ENCODE measurements at regions not wholly inside any gene's neighbourhood (a gene's known extent, or its start where the extent isn't known, plus 50 kb on each side); places are given as distances from the start of the nearest gene placed in this dataset.

- Mint-ChIP-seq H3K27me3 (peaks cover 0 to 10% of the 10 kb centered on the region in 2 donors), H3K36me3 (no peaks in the 10 kb centered on the region), H3K4me1 (ENCODE audit: low read depth in 2 of 2) (no peaks in the 10 kb centered on the region), H3K27ac (no peak overlapping the region), H3K9me3 (no peaks in the 10 kb centered on the region), H3K4me3 (no peak overlapping the region)
- ATAC-seq (no peak), DNase-seq (ENCODE audit: low spot score) (no peak)
These were observed 332.8 kb downstream of the SH2D1A start for GRCh38 chrX:124679199-124679598.

GRCh38 chrX:124680287-124680686 lies 333.9 kb downstream of the SH2D1A start:
- Mint-ChIP-seq H3K27me3 (peaks cover 0 to 10% of the 10 kb centered on the region in 2 donors), H3K4me3 (no peak overlapping the region), H3K4me1 (ENCODE audit: low read depth in 2 of 2) (no peaks in the 10 kb centered on the region), H3K36me3 (peaks cover 5% of the 10 kb centered on the region), H3K27ac (no peak overlapping the region), H3K9me3 (no peaks in the 10 kb centered on the region)
- DNase-seq (ENCODE audit: low spot score), result no peak
- ATAC-seq, result no peak

GRCh38 chrX:124690495-124690894 lies 344.1 kb downstream of the SH2D1A start:
- Mint-ChIP-seq H3K9me3 (no peaks in the 10 kb centered on the region), H3K4me3 (no peak overlapping the region), H3K27ac (no peak overlapping the region), H3K27me3 (peaks cover 0 to 11% of the 10 kb centered on the region in 2 donors), H3K36me3 (no peaks in the 10 kb centered on the region), H3K4me1 (ENCODE audit: low read depth in 2 of 2) (no peaks in the 10 kb centered on the region)
- DNase-seq (ENCODE audit: low spot score) (no peak), ATAC-seq (no peak)

- no peak for ATAC-seq
- H3K27ac Mint-ChIP-seq, result no peak overlapping the region
- no peak overlapping the region for H3K4me3 Mint-ChIP-seq
- no peaks in the 10 kb centered on the region for H3K9me3 Mint-ChIP-seq
- H3K4me1 Mint-ChIP-seq (ENCODE audit: low read depth in 2 of 2), result no peaks in the 10 kb centered on the region
- peaks cover 0 to 21% of the 10 kb centered on the region in 2 donors for H3K27me3 Mint-ChIP-seq
- DNase-seq (ENCODE audit: low spot score), result no peak
- no peaks in the 10 kb centered on the region for H3K36me3 Mint-ChIP-seq
These were observed 353.5 kb downstream of the SH2D1A start for GRCh38 chrX:124699876-124700275.

- H3K4me1 Mint-ChIP-seq (ENCODE audit: low read depth in 2 of 2), result no peaks in the 10 kb centered on the region
- no peak overlapping the region for H3K27ac Mint-ChIP-seq
- DNase-seq (ENCODE audit: low spot score), result no peak
- H3K36me3 Mint-ChIP-seq, result no peaks in the 10 kb centered on the region
- peaks cover 0 to 4% of the 10 kb centered on the region in 2 donors for H3K27me3 Mint-ChIP-seq
- no peak overlapping the region for H3K4me3 Mint-ChIP-seq
- no peaks in the 10 kb centered on the region for H3K9me3 Mint-ChIP-seq
- ATAC-seq, result no peak
These were observed 371.2 kb downstream of the SH2D1A start for GRCh38 chrX:124717537-124717936.

GRCh38 chrX:124719060-124719459 lies 372.7 kb downstream of the SH2D1A start:
- no peak for DNase-seq (ENCODE audit: low spot score)
- no peaks in the 10 kb centered on the region for H3K4me1 Mint-ChIP-seq (ENCODE audit: low read depth in 2 of 2)

GRCh38 chrX:124720532-124720931 lies 374.2 kb downstream of the SH2D1A start:
- no peak for ATAC-seq
- Mint-ChIP-seq H3K4me1 (ENCODE audit: low read depth in 2 of 2) (no peaks in the 10 kb centered on the region), H3K27me3 (peaks cover 0 to 9% of the 10 kb centered on the region in 2 donors), H3K9me3 (no peaks in the 10 kb centered on the region), H3K4me3 (no peak overlapping the region), H3K36me3 (no peaks in the 10 kb centered on the region), H3K27ac (no peak overlapping the region)
- no peak for DNase-seq (ENCODE audit: low spot score)

More at GRCh38 chrX:124719060-124719459, 372.7 kb downstream of the SH2D1A start:
- H3K4me3 Mint-ChIP-seq, result no peak overlapping the region
- no peaks in the 10 kb centered on the region for H3K9me3 Mint-ChIP-seq
- no peak overlapping the region for H3K27ac Mint-ChIP-seq
- peaks cover 0 to 9% of the 10 kb centered on the region in 2 donors for H3K27me3 Mint-ChIP-seq
- ATAC-seq, result no peak
- H3K36me3 Mint-ChIP-seq, result no peaks in the 10 kb centered on the region

GRCh38 chrX:124725502-124725901 lies 379.1 kb downstream of the SH2D1A start:
- Mint-ChIP-seq H3K27me3 (peaks cover 0 to 20% of the 10 kb centered on the region in 2 donors), H3K4me1 (ENCODE audit: low read depth in 2 of 2) (no peaks in the 10 kb centered on the region), H3K9me3 (no peaks in the 10 kb centered on the region), H3K36me3 (no peaks in the 10 kb centered on the region), H3K27ac (no peak overlapping the region), H3K4me3 (no peak overlapping the region)
- no peak for ATAC-seq
- no peak for DNase-seq (ENCODE audit: low spot score)

- no peaks in the 10 kb centered on the region for H3K4me1 Mint-ChIP-seq (ENCODE audit: low read depth in 2 of 2)
- DNase-seq (ENCODE audit: low spot score), result no peak
- H3K4me3 Mint-ChIP-seq, result no peak overlapping the region
- H3K27ac Mint-ChIP-seq, result no peak overlapping the region
- no peaks in the 10 kb centered on the region for H3K9me3 Mint-ChIP-seq
- H3K27me3 Mint-ChIP-seq, result peaks cover 0 to 20% of the 10 kb centered on the region in 2 donors
- no peaks in the 10 kb centered on the region for H3K36me3 Mint-ChIP-seq
- ATAC-seq, result no peak
These were observed 379.9 kb downstream of the SH2D1A start for GRCh38 chrX:124726292-124726691.

GRCh38 chrX:124726881-124727280 lies 380.5 kb downstream of the SH2D1A start:
- no peak overlapping the region for H3K27ac Mint-ChIP-seq
- DNase-seq (ENCODE audit: low spot score) (no peak), ATAC-seq (no peak)
- H3K27me3 Mint-ChIP-seq, result peaks cover 0 to 20% of the 10 kb centered on the region in 2 donors
- H3K9me3 Mint-ChIP-seq, result no peaks in the 10 kb centered on the region
- no peak overlapping the region for H3K4me3 Mint-ChIP-seq
- no peaks in the 10 kb centered on the region for H3K36me3 Mint-ChIP-seq
- no peaks in the 10 kb centered on the region for H3K4me1 Mint-ChIP-seq (ENCODE audit: low read depth in 2 of 2)

- no peaks in the 10 kb centered on the region for H3K36me3 Mint-ChIP-seq
- H3K27ac Mint-ChIP-seq, result no peak overlapping the region
- H3K9me3 Mint-ChIP-seq, result no peaks in the 10 kb centered on the region
- ATAC-seq (no peak), DNase-seq (ENCODE audit: low spot score) (no peak)
- H3K4me1 Mint-ChIP-seq (ENCODE audit: low read depth in 2 of 2), result peaks cover 0 to 6% of the 10 kb centered on the region in 2 donors
- H3K4me3 Mint-ChIP-seq, result peak overlapping the region; percentile 63
- peaks cover 0 to 24% of the 10 kb centered on the region in 2 donors for H3K27me3 Mint-ChIP-seq
These were observed 390.3 kb downstream of the SH2D1A start for GRCh38 chrX:124736553-124737270.

GRCh38 chrX:124737771-124738170 lies 391.4 kb downstream of the SH2D1A start:
- Mint-ChIP-seq H3K4me3 (no peak overlapping the region), H3K4me1 (ENCODE audit: low read depth in 2 of 2) (peaks cover 0 to 6% of the 10 kb centered on the region in 2 donors), H3K27ac (no peak overlapping the region), H3K36me3 (no peaks in the 10 kb centered on the region), H3K27me3 (peaks cover 0 to 21% of the 10 kb centered on the region in 2 donors), H3K9me3 (no peaks in the 10 kb centered on the region)
- DNase-seq (ENCODE audit: low spot score) (no peak), ATAC-seq (no peak)

GRCh38 chrX:124747295-124747694 lies 400.9 kb downstream of the SH2D1A start:
- DNase-seq (ENCODE audit: low spot score) (no peak), ATAC-seq (no peak)
- Mint-ChIP-seq H3K27ac (no peak overlapping the region), H3K9me3 (no peaks in the 10 kb centered on the region), H3K27me3 (peaks cover 0 to 13% of the 10 kb centered on the region in 2 donors), H3K4me1 (ENCODE audit: low read depth in 2 of 2) (no peaks in the 10 kb centered on the region), H3K4me3 (no peak overlapping the region), H3K36me3 (no peaks in the 10 kb centered on the region)

GRCh38 chrX:124764354-124764753 lies 418.0 kb downstream of the SH2D1A start:
- Mint-ChIP-seq H3K9me3 (no peaks in the 10 kb centered on the region), H3K27ac (no peak overlapping the region), H3K36me3 (no peaks in the 10 kb centered on the region), H3K4me1 (ENCODE audit: low read depth in 2 of 2) (no peaks in the 10 kb centered on the region), H3K4me3 (no peak overlapping the region), H3K27me3 (peaks cover 0 to 11% of the 10 kb centered on the region in 2 donors)
- ATAC-seq, result no peak
- no peak for DNase-seq (ENCODE audit: low spot score)

- no peak overlapping the region for H3K27ac Mint-ChIP-seq
- H3K9me3 Mint-ChIP-seq, result no peaks in the 10 kb centered on the region
- DNase-seq (ENCODE audit: low spot score), result no peak
- H3K4me3 Mint-ChIP-seq, result no peak overlapping the region
- peaks cover 0 to 5% of the 10 kb centered on the region in 2 donors for H3K27me3 Mint-ChIP-seq
- ATAC-seq, result no peak
- H3K36me3 Mint-ChIP-seq, result no peaks in the 10 kb centered on the region
- no peaks in the 10 kb centered on the region for H3K4me1 Mint-ChIP-seq (ENCODE audit: low read depth in 2 of 2)
These were observed 422.8 kb downstream of the SH2D1A start for GRCh38 chrX:124769166-124769565.
